Gastroesophageal sphincter (tissue), 4 donors: ENCODE measurements at regions not wholly inside any gene's neighbourhood (a gene's known extent, or its start where the extent isn't known, plus 50 kb on each side); places are given as distances from the start of the nearest gene placed in this dataset.

Source experiments
- ATAC-seq: fragments of 150-250 bp; one replicate; pipeline ENCODE4 v1.9.1; 2016; ENCODE audit warnings: mild to moderate bottlenecking, moderate library complexity
- H3K27ac ChIP-seq, 4 donors: fragments of 200-600 bp; sonication (generic) in 3 of 4; 1 replicate in 3 of 4; 2 replicates in 1 of 4; pipeline ENCODE4 v1.5.1; 2016 to 2019
- H3K27me3 ChIP-seq: fragments of 200-600 bp; sonication (generic); one replicate; pipeline ENCODE4 v1.5.1; 2019
- H3K36me3 ChIP-seq, 2 donors: fragments of 200-600 bp; sonication (generic); one replicate each; pipeline ENCODE4 v1.5.1; 2019; ENCODE audit warnings: control low read depth in 1 of 2
- H3K4me1 ChIP-seq, 3 donors: fragments of 200-600 bp; sonication (generic); 1 replicate in 2 of 3; 2 replicates in 1 of 3; pipeline ENCODE4 v1.5.1; 2016 to 2019; ENCODE audit warnings: control low read depth in 2 of 3
- H3K4me3 ChIP-seq, 2 donors: fragments of 200-600 bp; sonication (generic); one replicate each; pipeline ENCODE4 v1.5.1; 2019; ENCODE audit warnings: mild to moderate bottlenecking in 1 of 2, moderate library complexity in 1 of 2
- H3K9me3 ChIP-seq, 3 donors: fragments of 200-600 bp; sonication (generic); one replicate each; pipeline ENCODE4 v1.5.1; 2017 to 2019; ENCODE audit warnings: control low read depth in 2 of 3
- EP300 ChIP-seq: sonication (generic); formaldehyde crosslinking; IDR thresholded peaks from one replicate; pipeline ENCODE4 v1.6.1; 2017; ENCODE audit warnings: antibody characterized with exemption, mild to moderate bottlenecking
- POLR2A ChIP-seq, 2 donors: fragments of 450-650 bp; IDR thresholded peaks; one replicate each; pipeline ENCODE4 v1.6.1; 2017; ENCODE audit warnings: antibody characterized with exemption in 2 of 2, mild to moderate bottlenecking in 2 of 2, moderate library complexity in 1 of 2
- POLR2AphosphoS5 ChIP-seq: sonication (generic); formaldehyde crosslinking; IDR thresholded peaks from one replicate; pipeline ENCODE4 v1.6.1; 2017; ENCODE audit warnings: antibody characterized with exemption
- WGBS, 2 donors: methylation state at CpG; one replicate each; pipeline ENCODE4 v1.1.5; 2018; ENCODE audit warnings: low coverage in 1 of 2; 5-methylcytosine and 5-hydroxymethylcytosine counted together
- TF ChIP-seq, protein P1 (sequence below), 4 experiments: fragments of 200-600 bp in 2 of 4; fragments of 450-650 bp in 2 of 4; sonication (generic) in 1 of 4; IDR thresholded peaks; one replicate each; pipeline ENCODE4 v1.5.1; 2017 to 2019; ENCODE audit warnings: antibody characterized with exemption in 4 of 4, mild to moderate bottlenecking in 2 of 4, moderate library complexity in 2 of 4

- no peak overlapping the region for H3K4me3 ChIP-seq
- WGBS, 2 donors: 90 to 98% methylated on average over 3 of the region's 3 CpGs
- no peaks in the 10 kb centered on the region for H3K9me3 ChIP-seq
- TF ChIP-seq EP300 (no peak), POLR2AphosphoS5 (no peak), POLR2A (IDR thresholded peaks at IDR 0.05) (no peak)
- TF ChIP-seq, protein P1, sequence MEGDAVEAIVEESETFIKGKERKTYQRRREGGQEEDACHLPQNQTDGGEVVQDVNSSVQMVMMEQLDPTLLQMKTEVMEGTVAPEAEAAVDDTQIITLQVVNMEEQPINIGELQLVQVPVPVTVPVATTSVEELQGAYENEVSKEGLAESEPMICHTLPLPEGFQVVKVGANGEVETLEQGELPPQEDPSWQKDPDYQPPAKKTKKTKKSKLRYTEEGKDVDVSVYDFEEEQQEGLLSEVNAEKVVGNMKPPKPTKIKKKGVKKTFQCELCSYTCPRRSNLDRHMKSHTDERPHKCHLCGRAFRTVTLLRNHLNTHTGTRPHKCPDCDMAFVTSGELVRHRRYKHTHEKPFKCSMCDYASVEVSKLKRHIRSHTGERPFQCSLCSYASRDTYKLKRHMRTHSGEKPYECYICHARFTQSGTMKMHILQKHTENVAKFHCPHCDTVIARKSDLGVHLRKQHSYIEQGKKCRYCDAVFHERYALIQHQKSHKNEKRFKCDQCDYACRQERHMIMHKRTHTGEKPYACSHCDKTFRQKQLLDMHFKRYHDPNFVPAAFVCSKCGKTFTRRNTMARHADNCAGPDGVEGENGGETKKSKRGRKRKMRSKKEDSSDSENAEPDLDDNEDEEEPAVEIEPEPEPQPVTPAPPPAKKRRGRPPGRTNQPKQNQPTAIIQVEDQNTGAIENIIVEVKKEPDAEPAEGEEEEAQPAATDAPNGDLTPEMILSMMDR (IDR thresholded peaks at IDR 0.05): no peak
- no peak for ATAC-seq
- H3K4me1 ChIP-seq: no peaks in the 10 kb centered on the region
- H3K27me3 ChIP-seq: no peaks in the 10 kb centered on the region
- no peaks in the 10 kb centered on the region for H3K36me3 ChIP-seq
- no peak overlapping the region for H3K27ac ChIP-seq
Observed at GRCh38 chr20:22954661-22955060, 80.5 kb upstream of the SSTR4 start.

DNA sequence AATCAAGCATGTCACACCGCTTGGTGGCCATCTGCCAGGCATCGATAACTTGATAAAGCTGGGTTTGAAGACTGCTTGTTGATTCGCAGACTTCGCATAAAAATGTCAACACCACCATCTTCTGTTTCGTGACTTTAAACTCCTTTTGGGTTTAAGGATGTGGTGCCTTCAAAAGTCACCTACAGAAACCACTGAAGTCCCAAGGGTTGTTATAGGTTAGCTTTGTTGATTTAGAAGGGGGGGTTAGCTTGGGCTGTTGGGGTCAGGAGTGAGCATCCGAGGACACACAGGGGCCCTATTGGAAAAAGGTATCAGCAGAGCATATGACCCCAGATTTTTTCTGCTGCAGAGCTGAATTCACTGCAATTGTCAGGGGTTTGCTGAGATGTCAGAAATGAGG, 76.7 kb upstream of the SSTR4 start:
- no peak overlapping the region for H3K27ac ChIP-seq
- no peaks in the 10 kb centered on the region for H3K27me3 ChIP-seq
- no peaks in the 10 kb centered on the region for H3K9me3 ChIP-seq
- H3K36me3 ChIP-seq: no peaks in the 10 kb centered on the region
- ATAC-seq: no peak
- WGBS, 2 donors: 67 to 72% methylated on average over 3 to 5 of the region's 6 CpGs
- H3K4me3 ChIP-seq: no peak overlapping the region
- H3K4me1 ChIP-seq: no peaks in the 10 kb centered on the region
- no peak for TF ChIP-seq POLR2A (IDR thresholded peaks at IDR 0.05)
- TF ChIP-seq POLR2AphosphoS5: no peak
- TF ChIP-seq, protein P1 (IDR thresholded peaks at IDR 0.05): no peak
- no peak for TF ChIP-seq EP300

DNA sequence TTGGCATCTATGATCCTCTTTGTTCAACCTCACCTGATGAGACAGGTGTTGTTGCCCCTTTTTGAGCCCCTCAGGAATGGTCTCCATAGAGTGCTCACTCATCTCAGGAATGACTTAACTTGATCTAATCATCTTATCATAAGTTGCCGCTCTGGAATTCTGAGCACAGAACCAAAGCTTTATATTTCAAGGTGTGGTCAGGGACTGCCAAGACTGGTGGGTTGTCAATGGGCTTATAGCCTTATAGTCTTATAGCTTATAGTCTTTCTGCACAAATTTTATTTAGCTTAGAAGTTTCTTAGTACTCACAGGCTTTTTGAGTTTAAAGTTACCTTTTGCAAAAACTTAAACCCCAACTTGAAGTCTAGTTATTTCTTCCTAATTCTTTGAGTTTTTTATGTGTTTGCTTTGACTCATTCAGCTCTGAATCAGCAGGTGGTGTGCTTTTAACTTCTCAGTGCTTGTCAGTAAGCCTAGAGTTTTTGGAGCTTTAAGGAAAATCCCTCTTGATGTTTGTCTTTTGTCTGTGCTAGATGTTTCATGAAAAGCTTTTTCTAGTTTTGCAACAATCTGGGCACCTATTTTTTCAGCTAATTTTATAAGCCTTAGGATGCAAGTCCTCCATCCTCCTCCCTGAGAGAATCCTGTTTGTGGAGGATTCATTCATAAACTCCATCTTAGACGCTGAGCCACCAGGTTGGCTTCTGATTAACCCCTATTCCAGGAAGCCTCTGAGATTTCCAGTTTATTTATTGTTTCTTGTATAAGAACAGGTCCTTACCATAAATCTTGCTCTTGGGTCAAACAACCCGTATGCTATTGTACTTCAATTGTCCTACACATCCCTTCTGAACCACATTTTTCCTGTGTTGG, 72.3 kb upstream of the SSTR4 start:
- Histone ChIP-seq H3K27ac (no peak overlapping the region), H3K27me3 (peaks cover 18% of the 10 kb centered on the region), H3K4me1 (no peaks in the 10 kb centered on the region), H3K4me3 (no peak overlapping the region), H3K9me3 (no peaks in the 10 kb centered on the region), H3K36me3 (no peaks in the 10 kb centered on the region)
- 47 to 60% methylated on average over 3 of the region's 3 CpGs for WGBS, 2 donors
- TF ChIP-seq POLR2AphosphoS5 (no peak), POLR2A (IDR thresholded peaks at IDR 0.05) (no peak), EP300 (no peak)
- TF ChIP-seq, protein P1 (IDR thresholded peaks at IDR 0.05): no peak
- ATAC-seq: no peak

- WGBS, 2 donors: 53 to 74% methylated on average over 3 of the region's 3 CpGs
- no peak overlapping the region for H3K27ac ChIP-seq
- no peaks in the 10 kb centered on the region for H3K4me1 ChIP-seq
- TF ChIP-seq POLR2A (IDR thresholded peaks at IDR 0.05) (no peak), EP300 (no peak), POLR2AphosphoS5 (no peak)
- TF ChIP-seq, protein P1 (IDR thresholded peaks at IDR 0.05): no peak
- no peaks in the 10 kb centered on the region for H3K9me3 ChIP-seq
- peaks cover 18% of the 10 kb centered on the region for H3K27me3 ChIP-seq
- no peak for ATAC-seq
- H3K4me3 ChIP-seq: no peak overlapping the region
- no peaks in the 10 kb centered on the region for H3K36me3 ChIP-seq
Observed at GRCh38 chr20:22963581-22963980, 71.5 kb upstream of the SSTR4 start.
